ENCODE measurements at regions not wholly inside any gene's neighbourhood (a gene's known extent, or its start where the extent isn't known, plus 50 kb on each side); places are given as distances from the start of the nearest gene placed in this dataset.

- Mint-ChIP-seq H3K9me3 (ENCODE audit: unreplicated experiment) (no peaks in the 10 kb centered on the region), H3K27me3 (ENCODE audit: insufficient read depth, unreplicated experiment) (no peaks in the 10 kb centered on the region), H3K27ac (ENCODE audit: unreplicated experiment) (no peak overlapping the region), H3K4me1 (ENCODE audit: low read depth, unreplicated experiment) (no peaks in the 10 kb centered on the region), H3K36me3 (ENCODE audit: insufficient read depth, unreplicated experiment) (peaks cover 5% of the 10 kb centered on the region), H3K4me3 (ENCODE audit: unreplicated experiment) (no peak overlapping the region)
- no peaks in the 10 kb centered on the region for H3K36me3 ChIP-seq (ENCODE audit: control insufficient read depth, insufficient read depth, low read length)
- no peaks in the 10 kb centered on the region for H3K9me3 ChIP-seq
- H3K4me1 ChIP-seq, result no peaks in the 10 kb centered on the region
- no TSS peak for BruUV-seq (replicated peaks)
- no peak for DNase-seq
- H3K27me3 ChIP-seq (replicated peaks; ENCODE audit: control insufficient read depth, insufficient read depth, low read length), result no peaks in the 10 kb centered on the region
- POLR2A ChIA-PET, result no interaction called here
- CTCF ChIA-PET, result no interaction called here
- TF ChIP-seq CTCF (IDR thresholded peaks at IDR 0.05; ENCODE audit: insufficient read depth in 1 of 2, low read depth in 1 of 2, low read length in 1 of 2, severe bottlenecking in 1 of 2, unreplicated experiment in 1 of 2), result no peak
- intact Hi-C loops (cut with micrococcal nuclease; ENCODE audit: unreplicated experiment), result no loop called here
- H3K4me3 ChIP-seq (ENCODE audit: low read depth, low read length), result no peak overlapping the region
Measured at GRCh38 chrX:131393426-131393825, 104.3 kb upstream of the IGSF1 start.

GRCh38 chrX:131394384-131394783 is 105.3 kb upstream of the IGSF1 start:
- H3K27me3 ChIP-seq (replicated peaks; ENCODE audit: control insufficient read depth, insufficient read depth, low read length), result no peaks in the 10 kb centered on the region
- Mint-ChIP-seq H3K4me1 (ENCODE audit: low read depth, unreplicated experiment) (no peaks in the 10 kb centered on the region), H3K27ac (ENCODE audit: unreplicated experiment) (no peak overlapping the region), H3K4me3 (ENCODE audit: unreplicated experiment) (no peak overlapping the region), H3K9me3 (ENCODE audit: unreplicated experiment) (no peaks in the 10 kb centered on the region), H3K27me3 (ENCODE audit: insufficient read depth, unreplicated experiment) (no peaks in the 10 kb centered on the region), H3K36me3 (ENCODE audit: insufficient read depth, unreplicated experiment) (peaks cover 5% of the 10 kb centered on the region)
- no peaks in the 10 kb centered on the region for H3K36me3 ChIP-seq (ENCODE audit: control insufficient read depth, insufficient read depth, low read length)
- no peak for DNase-seq
- POLR2A ChIA-PET, result no interaction called here
- no peak overlapping the region for H3K4me3 ChIP-seq (ENCODE audit: low read depth, low read length)
- TF ChIP-seq CTCF (IDR thresholded peaks at IDR 0.05; ENCODE audit: insufficient read depth in 1 of 2, low read depth in 1 of 2, low read length in 1 of 2, severe bottlenecking in 1 of 2, unreplicated experiment in 1 of 2), result no peak
- intact Hi-C loops (cut with micrococcal nuclease; ENCODE audit: unreplicated experiment), result no loop called here
- H3K4me1 ChIP-seq, result no peaks in the 10 kb centered on the region
- BruUV-seq (replicated peaks), result no TSS peak
- H3K9me3 ChIP-seq, result no peaks in the 10 kb centered on the region
- CTCF ChIA-PET, result no interaction called here

- POLR2A ChIA-PET, result no interaction called here
- no peak overlapping the region for H3K27ac Mint-ChIP-seq (ENCODE audit: unreplicated experiment)
- H3K27me3 Mint-ChIP-seq (ENCODE audit: insufficient read depth, unreplicated experiment), result no peaks in the 10 kb centered on the region
- no peak for DNase-seq
- H3K27me3 ChIP-seq (replicated peaks; ENCODE audit: control insufficient read depth, insufficient read depth, low read length), result no peaks in the 10 kb centered on the region
- H3K9me3 ChIP-seq, result no peaks in the 10 kb centered on the region
- TF ChIP-seq CTCF (IDR thresholded peaks at IDR 0.05; ENCODE audit: insufficient read depth in 1 of 2, low read depth in 1 of 2, low read length in 1 of 2, severe bottlenecking in 1 of 2, unreplicated experiment in 1 of 2), result no peak
- H3K4me1 ChIP-seq, result no peaks in the 10 kb centered on the region
- BruUV-seq (replicated peaks), result no TSS peak
- no peak overlapping the region for H3K4me3 Mint-ChIP-seq (ENCODE audit: unreplicated experiment)
- H3K9me3 Mint-ChIP-seq (ENCODE audit: unreplicated experiment), result no peaks in the 10 kb centered on the region
- H3K36me3 Mint-ChIP-seq (ENCODE audit: insufficient read depth, unreplicated experiment), result no peaks in the 10 kb centered on the region
- peaks cover 6% of the 10 kb centered on the region for H3K4me1 Mint-ChIP-seq (ENCODE audit: low read depth, unreplicated experiment)
- intact Hi-C loops (cut with micrococcal nuclease; ENCODE audit: unreplicated experiment), result no loop called here
- H3K4me3 ChIP-seq (ENCODE audit: low read depth, low read length), result no peak overlapping the region
- H3K36me3 ChIP-seq (ENCODE audit: control insufficient read depth, insufficient read depth, low read length), result no peaks in the 10 kb centered on the region
- CTCF ChIA-PET, result no interaction called here
Measured at GRCh38 chrX:131397891-131398290, 108.8 kb upstream of the IGSF1 start.
